ENCODE measurements at regions not wholly inside any gene's neighbourhood (a gene's known extent, or its start where the extent isn't known, plus 50 kb on each side); places are given as distances from the start of the nearest gene placed in this dataset.

- TF ChIP-seq ELF1 (CRISPR knock-in tag; IDR thresholded peaks at IDR 0.05) (no peak), TAF15 (IDR thresholded peaks at IDR 0.05; ENCODE audit: low read depth, low read length, poor library complexity, severe bottlenecking) (no peak), BORCS8-MEF2B (CRISPR knock-in tag; IDR thresholded peaks at IDR 0.05) (no peak), ZNF503 (CRISPR knock-in tag; IDR thresholded peaks at IDR 0.05) (no peak), ZNF432 (CRISPR knock-in tag; IDR thresholded peaks at IDR 0.05; ENCODE audit: borderline replicate concordance) (no peak), ZNF274 (CRISPR knock-in tag; IDR thresholded peaks at IDR 0.05) (no peak)
Measured at GRCh38 chr13:78185700-78186099, 267.1 kb upstream of the EDNRB start.

Data from HepG2 (cell line).